ENCODE measurements at regions not wholly inside any gene's neighbourhood (a gene's known extent, or its start where the extent isn't known, plus 50 kb on each side); places are given as distances from the start of the nearest gene placed in this dataset.

DNA sequence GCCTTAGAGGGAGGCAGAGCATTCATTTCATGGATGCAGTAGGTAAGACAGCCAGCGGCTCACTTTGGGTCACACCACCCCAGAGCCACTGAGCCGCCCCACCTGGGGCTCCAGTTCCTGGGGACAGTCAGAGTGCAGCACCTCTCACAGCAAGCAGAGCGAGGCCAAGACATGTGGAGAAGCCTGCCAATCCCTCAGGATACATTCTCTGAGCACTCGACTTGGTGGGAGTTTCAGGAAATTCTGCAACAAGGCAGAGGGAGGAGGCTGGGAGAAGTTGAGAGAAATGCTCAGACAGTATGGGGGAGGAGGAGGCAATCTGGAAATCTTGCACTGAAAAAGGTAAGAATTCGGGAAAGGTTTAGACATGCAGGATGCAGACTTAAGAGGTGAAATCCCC is 60.8 kb upstream of the WLS start:
- no peak for DNase-seq (ENCODE audit: low read depth)

DNA sequence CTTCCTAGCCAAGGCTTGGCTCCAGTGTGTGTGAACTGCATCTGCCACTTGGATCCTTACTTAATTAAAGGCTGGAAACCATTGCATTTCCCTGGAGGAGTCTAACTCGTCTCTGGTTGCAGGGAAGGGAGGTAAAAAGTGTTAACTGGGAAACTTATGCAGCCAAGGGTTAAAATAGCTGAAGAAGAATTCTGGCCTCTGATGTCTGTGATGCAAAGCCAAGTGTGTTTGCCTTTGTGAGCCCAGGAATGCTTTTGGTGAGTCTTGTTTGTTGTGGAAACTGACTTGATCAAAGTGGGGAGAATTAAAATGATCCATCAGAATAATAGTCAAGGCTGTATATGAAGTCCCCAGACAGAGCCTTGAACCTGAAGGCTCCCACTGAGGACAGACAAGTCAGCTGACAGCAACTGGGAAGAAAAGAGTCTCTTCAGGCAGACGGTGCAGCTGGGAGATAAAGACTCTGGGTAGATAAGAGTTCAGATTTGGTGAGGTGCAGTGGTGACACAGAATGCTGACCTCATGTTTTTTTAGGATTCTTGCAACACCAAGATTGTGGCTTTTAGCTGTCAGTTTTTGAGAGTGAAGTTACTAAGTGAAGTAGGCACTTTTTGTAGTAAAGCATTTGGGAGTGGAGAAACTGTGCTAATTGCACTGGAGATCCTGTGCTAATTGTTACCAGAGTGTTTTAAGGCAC is 59.5 kb upstream of the WLS start:
- no peak for DNase-seq (ENCODE audit: low read depth)

DNA sequence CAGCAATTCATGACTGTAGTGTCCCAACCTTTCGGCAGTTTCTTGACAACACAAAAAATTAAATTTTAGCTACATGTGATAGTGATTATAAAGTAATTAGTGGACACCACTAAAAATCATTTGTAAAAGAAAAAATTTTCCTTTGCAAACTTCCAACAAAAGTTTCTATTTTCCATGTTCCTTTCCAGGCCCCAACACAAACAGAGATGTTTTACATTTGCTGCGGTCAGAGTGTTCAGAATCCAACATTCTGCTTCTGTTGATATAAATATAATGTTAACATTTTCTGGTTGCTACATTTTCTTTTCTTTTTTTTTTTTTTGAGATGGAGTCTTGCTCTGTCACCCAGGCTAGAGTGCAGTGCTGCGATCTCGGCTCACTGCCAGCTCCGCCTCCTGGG is 54.9 kb upstream of the WLS start:
- no peak for DNase-seq (ENCODE audit: low read depth)

DNA sequence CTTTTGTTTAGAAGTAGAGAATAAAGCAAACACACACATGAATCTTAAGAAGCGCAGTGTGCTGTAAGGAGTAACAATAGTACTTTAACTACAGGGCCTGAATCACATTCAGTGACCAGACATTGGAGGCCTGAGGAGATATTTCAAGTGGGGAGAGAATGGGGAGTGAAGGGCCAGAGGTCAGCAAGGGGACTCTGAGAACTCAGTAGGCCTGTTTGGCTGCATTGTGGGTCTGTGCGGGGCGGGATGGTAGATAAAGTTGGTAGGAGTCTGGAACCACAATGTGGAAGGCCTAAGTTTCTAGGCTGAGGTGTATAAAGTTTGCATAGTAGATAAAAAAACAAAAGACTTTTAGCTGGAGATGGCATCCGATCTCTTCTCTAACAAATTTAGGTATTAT is 52.7 kb upstream of the WLS start:
- DNase-seq (ENCODE audit: low read depth): no peak

DNA sequence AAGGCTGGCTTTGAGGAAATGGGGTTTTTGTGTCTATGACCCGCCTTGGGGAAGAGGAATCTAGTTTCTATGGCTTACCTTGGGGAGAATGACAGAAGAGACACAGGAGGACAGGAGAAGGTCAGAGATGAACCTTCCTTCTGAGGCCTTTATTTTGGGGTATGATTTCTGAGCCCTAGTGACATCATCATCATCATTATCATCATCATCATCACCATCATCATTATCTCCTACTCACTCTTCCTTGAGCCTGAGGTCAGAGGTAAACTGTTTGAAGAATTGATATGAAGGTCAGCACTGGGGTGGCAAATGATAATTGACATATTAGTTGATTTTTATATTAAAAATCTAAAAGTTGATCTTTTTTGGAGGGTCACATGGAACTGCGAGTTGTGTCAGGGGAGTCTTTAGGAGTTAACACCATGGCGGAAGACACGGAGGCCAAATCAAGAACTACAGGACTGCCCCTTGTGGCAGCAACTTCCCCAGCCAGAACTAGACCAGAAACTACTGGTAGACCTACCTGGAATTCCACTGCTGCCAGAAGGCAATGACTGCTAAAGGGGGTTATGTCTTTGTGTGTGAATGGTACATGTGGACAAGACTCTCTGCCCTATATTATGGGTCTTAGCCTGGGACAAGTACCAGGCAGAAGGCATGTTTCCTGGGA is 49.8 kb upstream of the WLS start:
- DNase-seq (ENCODE audit: low read depth): no peak

Measured in Daoy (cell line).